ENCODE measurements at regions not wholly inside any gene's neighbourhood (a gene's known extent, or its start where the extent isn't known, plus 50 kb on each side); places are given as distances from the start of the nearest gene placed in this dataset.
"Not testable (repeated sequence)": the region's sequence is repeated elsewhere in the genome, so short reads cannot be mapped to it uniquely, and the experiment has no call there.

DNA sequence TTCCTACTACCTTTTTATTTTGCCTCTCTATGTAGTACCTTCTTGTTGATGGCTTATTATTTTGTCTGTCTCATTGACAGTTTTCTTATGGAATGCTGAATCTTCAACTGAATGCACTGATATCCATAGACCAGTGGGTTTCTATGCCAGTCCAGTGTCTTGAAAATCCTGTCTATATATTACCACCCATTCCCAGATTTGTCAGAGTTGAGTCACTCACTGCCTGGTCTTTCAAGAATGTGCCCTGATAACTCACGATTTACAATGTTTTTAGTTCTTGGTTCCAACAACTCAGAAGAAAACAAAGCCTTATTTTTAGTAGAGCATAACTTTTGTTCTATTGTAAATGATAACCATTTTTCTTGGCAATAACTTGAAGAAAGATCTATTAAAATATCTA lies 606.0 kb upstream of the PITX2 start:
- no peak for DNase-seq (ENCODE audit: low read depth in 2 of 3, low spot score in 2 of 3)

DNA sequence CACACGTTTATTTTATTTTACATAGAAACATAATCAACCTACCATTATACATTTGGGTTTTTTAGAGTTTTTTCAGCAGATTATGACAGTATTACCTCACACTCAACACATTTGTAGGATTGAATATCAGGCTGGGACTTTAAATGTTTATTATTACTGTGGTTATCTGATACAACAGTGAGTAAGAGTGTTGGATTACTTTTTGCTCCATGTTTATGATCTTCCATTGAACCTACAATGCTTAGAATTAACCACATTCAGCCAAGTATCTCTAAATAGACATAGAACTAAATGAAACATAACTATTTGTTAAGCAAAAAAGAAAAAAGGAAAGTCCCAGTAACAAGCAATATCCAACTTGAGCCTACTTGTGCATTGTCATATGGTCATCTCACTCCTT lies 607.4 kb upstream of the PITX2 start:
- DNase-seq (ENCODE audit: low read depth in 2 of 3, low spot score in 2 of 3), result no peak

DNA sequence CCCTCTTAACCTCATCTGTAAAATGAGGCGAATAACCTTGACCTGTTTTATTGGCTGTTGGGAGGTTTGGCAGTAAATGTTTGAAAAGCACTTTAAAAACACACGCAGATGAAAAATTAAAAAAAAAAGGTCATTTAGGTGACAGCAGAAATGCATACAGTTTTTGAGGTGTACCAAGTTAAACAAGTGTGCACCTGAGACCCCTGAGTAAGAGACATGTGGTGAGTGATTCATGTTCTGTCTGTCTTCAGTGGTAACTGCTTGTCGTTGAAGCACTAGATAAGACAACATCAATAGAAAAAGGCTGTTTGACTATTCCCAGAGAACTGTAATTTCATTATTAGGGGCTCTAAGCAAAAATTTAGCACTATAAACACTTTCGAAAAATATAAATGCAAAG lies 608.4 kb upstream of the PITX2 start:
- DNase-seq (ENCODE audit: low read depth in 2 of 3, low spot score in 2 of 3), result no peak

DNA sequence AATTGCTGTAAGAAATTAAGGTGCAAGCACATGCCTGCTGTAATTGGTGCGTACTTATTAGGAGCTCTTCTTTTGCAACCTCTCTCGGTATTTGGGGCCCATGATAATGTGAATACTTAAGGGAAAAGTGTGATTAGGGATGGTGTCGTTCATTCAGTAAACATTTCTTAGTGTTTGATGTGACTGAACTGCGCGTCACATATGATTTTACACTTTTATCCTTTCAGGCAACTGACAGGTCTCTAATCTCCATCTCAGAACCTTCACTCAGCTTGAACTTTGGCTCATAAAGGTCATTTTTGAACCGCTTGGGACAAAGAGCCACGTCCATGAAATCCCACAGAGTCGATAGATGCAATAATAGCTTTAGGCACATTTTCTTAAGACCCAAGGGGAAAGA lies 612.1 kb upstream of the PITX2 start:
- DNase-seq (ENCODE audit: low read depth in 2 of 3, low spot score in 2 of 3), result no peak

DNA sequence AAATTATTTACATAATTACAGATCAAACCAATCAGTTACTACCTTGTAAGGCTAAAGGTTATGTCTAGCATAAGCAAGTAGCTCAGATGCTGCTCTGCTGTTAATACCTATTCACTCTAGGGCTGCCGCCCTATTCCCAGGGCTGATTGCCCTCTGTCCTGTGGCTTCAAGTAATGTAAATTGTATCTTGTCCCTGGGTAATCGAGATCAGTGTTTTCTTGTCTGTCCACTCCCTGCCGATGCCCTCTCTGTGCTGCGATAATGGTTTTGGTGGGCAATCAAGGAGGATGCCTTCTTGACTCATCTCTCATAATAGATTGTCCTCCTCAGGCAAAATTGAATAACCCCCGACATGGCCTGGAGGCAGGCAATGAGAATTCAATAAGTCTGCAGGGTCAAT lies 641.0 kb upstream of the PITX2 start:
- DNase-seq (ENCODE audit: low read depth in 2 of 3, low spot score in 2 of 3), result no peak

DNA sequence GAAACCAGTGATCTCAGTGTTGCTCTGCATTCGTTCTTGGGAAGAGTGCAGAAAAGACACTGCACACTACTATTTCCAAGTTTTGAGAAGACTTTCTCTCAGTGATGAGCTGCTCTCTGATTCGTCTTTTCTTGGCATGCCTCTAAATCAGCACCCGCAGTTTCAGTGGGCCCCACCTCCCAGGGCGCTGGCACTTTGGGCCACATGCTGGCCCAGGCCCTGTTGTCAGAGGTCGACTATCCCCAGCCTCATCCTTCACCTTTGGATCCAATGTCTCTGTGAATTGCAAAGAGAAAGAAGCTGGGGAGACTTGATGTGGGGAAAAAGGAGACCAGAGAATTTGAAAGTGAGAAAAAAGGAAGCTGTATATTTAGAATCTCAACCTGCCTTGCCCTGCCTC lies 644.1 kb upstream of the PITX2 start:
- DNase-seq (ENCODE audit: low read depth in 2 of 3, low spot score in 2 of 3), result no peak

DNA sequence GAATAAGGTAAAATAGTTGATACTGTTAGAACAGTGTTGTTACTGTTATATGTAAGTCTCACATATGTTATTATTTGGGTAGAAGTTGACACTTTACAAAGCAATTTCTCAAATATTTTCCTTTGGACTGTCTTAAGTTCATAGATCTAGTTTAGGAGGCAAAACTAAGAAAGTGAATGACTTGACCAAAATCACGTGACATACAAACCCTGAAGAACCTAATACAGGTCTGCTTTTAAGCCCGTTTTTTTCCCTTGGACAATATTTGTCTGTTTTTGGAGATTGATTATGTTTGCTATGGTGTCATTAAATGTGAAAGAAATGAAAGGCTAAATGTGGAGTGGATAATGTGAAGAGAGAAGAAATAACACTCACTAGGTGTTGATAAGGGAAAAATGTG lies 644.9 kb upstream of the PITX2 start:
- DNase-seq (ENCODE audit: low read depth in 2 of 3, low spot score in 2 of 3), result no peak

DNA sequence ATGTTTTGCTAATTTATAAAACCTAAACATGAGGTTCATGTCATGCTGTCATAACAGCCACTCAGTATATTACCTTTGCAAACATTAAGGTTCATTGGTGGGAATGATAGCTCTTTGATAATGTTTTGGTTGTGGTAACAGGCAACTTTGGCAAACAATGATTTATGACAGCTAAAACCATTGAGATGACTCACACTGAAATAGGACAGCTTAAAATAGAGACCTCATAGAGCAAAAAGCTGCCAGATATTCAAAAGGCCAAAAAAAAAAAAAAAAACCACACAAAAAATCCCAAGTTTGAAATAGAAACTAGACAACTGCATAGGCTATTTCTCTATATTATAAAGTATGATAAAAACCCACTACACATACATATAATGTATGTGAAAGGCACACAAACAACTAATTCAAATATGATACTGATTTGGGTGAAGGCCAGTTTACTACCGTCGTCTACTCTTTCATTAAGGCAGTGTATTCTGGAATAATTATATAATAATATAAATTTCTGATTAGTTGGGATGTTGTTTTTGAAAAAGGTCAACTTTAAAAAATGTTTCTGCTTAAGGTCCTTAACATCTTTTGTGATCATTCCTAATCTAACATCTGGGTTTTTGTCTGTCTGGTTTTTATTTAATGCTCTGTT lies 646.0 kb upstream of the PITX2 start:
- DNase-seq (ENCODE audit: low read depth in 2 of 3, low spot score in 2 of 3), result no peak

DNA sequence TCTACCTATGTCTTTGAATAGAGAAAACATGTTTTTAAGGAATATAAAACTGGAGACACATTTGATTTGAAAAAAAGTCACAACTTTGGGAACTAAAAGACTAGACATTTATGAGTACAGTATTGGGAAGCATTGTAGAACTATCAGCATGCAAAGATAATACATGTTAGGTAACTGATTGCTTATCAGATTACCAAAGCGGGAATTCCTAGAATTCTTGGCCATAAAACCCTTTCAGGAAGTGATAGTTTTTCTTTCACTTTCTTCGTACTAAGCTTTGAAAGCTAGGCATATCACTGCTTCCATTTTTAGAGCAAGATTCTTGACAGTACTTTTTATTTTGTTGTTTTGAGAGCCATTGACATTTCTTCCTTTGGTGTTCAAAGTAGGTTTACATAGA lies 646.6 kb upstream of the PITX2 start:
- DNase-seq (ENCODE audit: low read depth in 2 of 3, low spot score in 2 of 3), result no peak

DNA sequence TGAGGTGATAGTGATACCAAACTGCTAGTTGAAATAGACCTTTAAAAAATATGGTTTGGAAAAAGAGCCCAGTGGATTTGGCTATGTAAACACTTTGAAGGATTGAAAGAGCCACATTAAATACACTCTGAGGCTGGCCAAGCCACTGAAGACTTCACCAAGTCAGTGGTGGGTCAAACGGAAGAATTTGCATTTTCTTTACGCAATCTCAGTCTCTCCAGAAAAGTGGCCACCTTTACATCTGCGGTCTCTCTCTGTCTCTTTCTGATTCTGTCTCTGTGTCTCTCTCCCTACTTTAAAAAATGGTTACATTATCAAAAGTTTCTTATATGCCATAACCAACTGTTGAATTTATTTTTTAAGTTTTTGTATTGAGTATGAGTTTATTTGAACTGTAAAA lies 651.2 kb upstream of the PITX2 start:
- no peak for DNase-seq (ENCODE audit: low read depth in 2 of 3, low spot score in 2 of 3)

DNA sequence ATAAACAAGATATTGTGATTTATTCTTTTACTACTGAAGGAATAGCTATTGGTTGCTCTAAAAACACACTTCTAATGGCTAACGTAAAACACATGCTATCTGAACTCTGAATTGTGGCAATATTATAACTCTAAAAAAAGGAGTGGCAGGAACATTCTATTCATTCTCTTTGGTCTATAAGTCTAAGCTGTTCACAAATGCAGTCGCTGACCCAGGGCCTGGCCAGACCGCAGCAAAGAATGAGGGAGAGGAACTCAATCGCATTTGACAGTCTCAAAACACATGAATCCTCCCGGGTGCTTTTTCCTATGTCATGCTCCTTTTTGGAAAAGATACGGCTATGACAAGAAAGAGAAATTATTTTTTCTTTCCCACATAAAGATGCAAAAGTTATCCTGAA lies 651.6 kb upstream of the PITX2 start:
- DNase-seq (ENCODE audit: low read depth in 2 of 3, low spot score in 2 of 3), result no peak

DNA sequence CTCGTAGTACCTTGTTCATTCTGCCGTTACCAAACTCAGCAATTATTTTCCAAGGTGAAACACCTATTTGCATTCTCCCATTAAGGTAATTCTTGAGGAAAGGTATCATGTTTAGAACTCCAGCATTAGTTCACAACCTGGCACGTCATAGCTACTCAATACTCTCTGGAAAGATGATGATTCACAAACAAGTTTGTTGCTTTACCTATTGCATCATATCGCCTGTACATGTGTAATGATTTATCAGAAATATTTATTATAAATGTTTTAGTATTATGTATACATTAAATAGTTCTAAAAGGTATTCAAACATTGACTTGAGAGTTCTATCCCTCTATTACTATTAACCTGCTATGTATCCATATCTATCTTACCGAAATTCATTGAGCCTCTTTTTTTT lies 658.3 kb upstream of the PITX2 start:
- DNase-seq (ENCODE audit: low read depth in 2 of 3, low spot score in 2 of 3), result no peak

DNA sequence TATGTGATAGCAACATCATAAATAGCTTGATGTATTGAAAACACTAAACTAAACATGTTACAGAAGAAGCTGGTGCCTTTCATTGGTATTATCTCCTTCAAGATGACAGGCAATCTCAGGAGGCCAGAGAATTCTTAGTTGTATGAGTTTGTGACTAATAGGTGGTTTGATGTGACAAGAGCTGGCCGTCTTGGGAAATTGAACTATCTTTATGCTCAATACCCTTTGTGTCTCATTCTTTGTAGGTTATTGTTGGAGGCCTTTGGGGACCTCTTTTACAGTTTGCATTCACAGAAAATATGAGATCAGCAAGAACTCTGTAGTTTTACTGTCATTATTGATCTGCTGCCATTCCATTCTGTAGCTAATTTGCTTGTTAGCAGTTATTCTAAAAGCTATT lies 659.2 kb upstream of the PITX2 start:
- no peak for DNase-seq (ENCODE audit: low read depth in 2 of 3, low spot score in 2 of 3)

DNA sequence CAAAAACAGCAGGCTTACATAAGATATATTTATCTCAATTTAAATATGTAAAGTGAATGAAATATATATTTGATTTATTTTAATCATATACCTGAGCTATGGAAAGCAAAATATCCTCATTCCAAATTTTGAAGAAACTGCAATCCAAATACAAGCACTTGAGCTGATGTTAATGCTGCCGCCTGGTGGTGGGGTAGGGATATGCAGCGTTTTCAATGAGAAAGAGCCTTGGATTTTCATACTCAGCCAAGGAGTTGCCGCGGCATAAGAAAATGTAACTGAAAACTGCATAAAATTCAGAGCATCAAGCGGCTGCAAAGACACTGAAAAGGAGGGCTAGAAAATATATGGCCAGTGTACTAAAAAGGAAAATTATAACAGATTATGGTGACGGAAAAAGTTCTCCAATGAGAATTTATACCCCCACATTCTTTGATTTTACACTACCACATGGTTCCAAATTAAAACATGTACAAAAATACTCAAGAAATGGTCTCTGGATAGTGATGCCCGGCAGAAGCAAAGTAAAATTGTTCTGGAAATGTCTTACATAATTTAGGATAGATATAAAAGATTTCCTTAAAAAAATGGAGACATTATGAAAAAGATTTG lies 660.3 kb upstream of the PITX2 start:
- DNase-seq (ENCODE audit: low read depth in 2 of 3, low spot score in 2 of 3), result peak in 2 of 3 experiments; percentile 5 to 18

DNA sequence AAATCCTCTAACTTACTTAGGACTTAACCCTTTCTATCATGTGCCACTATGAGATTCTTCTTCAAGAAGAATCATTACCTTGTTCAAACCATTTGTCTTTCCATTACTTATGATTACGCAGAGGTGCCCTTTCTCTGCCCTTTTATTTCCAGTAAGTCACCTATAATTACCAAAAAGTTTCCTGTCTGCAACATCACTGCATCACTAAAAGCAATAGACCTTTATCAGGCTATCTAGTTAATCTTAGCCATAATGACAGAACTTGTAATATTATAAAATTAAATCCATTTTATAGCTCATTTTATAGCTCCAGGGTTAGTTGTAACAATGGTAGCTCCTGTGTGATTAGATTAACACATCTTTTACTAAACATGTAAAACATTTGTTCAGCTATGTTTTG lies 673.6 kb upstream of the PITX2 start:
- no peak for DNase-seq (ENCODE audit: low read depth in 2 of 3, low spot score in 2 of 3)

DNA sequence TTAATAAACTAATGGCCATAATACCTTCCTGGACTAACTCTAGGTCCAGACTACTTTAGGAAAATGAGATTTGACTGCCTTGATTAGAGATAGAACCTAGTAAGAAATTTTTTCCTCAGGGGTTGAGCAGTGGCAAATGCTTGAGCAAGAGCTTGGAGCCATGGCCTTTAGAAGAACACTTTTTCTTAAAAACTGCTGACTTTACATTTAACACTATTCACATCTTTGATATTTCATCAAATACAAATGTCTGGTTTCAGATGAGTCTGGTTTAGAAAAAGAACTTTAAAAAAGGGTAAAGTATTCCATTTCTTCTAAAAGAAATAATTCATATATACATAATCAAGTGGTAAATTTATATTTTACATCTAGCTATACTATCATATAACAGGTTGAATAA lies 680.9 kb upstream of the PITX2 start:
- no peak for DNase-seq (ENCODE audit: low read depth in 2 of 3, low spot score in 2 of 3)

DNA sequence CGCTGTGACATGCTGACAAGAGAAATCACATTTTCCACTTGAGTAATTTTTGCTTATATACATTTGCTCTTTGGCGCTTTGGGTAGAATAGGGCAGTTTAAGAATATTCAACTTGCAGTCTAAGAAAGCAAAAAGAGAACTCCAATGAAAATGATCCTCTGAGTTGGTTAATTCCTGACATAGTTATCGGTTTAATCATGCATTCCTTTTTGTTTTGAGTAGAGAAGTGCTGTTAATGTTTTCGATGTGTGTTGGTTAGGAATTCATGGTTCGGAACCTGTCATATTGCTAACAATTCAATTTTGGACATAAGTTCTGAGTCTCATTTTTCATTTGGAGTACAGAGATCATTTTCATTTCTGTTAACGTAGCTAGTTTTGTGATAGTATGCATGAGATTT lies 700.6 kb upstream of the PITX2 start:
- DNase-seq (ENCODE audit: low read depth in 2 of 3, low spot score in 2 of 3), result no peak

DNA sequence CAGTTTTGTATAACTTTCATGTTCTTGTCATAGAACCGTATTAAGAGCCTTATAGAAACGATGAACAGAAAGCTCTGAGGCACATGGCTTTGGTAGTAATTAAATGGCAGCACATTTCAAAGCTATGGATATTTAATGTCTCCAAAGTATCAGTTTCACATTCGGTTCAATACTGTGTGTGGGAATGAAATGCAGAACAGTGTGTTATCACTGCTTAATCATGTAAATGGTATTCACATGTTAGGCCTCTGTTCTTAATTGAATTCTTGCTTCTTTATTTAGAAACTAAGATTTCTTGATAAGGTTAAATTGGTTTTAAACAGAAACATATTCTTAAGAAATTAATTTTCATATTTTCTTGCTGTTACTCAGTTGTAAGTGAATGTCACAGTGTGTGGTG lies 701.0 kb upstream of the PITX2 start:
- no peak for DNase-seq (ENCODE audit: low read depth in 2 of 3, low spot score in 2 of 3)

DNA sequence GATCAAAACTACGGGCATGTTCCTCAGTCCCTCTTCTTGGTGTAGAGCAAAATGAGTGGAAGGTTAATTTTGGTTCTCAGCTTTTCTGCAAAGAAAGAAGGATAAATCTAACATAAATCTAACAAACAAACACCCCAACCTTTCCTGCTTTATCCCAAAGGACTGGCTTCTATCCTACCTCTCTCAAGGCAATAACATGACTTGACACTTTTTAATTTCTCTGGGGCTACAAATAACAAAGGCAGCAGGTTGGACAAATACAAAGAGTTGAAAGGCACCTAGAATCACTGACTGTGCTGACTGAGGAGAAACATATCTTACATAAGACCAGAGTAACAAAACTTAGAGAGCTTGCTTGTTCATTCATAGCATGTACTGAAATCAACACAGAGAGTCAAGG lies 703.6 kb upstream of the PITX2 start:
- no peak for DNase-seq (ENCODE audit: low read depth in 2 of 3, low spot score in 2 of 3)

DNA sequence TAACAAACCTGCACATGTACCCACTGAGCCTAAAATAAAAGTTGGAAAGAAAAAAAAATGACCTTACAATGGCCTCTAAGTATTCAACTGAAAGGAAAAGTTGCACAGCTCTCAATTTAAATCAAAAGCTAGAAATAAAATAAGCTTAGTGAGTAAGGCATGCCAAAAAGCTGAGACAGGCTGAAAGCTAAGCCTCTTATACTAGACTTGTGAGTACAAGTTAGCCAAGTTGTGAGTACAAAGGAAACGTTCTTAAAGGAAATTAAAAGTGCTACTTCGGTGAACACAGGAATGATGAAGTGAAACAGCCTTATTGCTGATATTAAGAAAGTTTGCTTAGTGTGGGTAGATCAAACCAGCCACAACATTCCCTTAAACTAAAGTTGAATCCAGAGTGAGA lies 707.9 kb upstream of the PITX2 start:
- no peak for DNase-seq (ENCODE audit: low read depth in 2 of 3, low spot score in 2 of 3)

DNA sequence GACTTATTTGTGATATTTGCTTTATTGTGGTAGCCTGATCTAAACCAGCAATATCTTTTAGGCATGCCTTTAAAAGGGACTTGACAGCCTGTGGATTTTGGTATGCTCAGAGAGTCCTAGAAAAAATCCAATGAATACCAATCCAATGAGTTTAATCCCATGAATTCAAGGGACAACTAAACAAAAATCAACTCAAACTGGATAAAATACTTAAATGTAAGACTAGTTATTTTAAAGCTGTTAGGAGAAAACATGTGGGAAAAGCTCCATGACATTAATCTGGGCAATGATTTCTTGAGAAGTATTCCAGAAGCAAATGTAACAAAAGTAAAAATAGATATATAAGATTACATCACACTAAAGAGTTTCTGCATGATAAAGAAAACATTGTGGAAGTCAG lies 711.5 kb upstream of the PITX2 start:
- no peak for DNase-seq (ENCODE audit: low read depth in 2 of 3, low spot score in 2 of 3)

DNA sequence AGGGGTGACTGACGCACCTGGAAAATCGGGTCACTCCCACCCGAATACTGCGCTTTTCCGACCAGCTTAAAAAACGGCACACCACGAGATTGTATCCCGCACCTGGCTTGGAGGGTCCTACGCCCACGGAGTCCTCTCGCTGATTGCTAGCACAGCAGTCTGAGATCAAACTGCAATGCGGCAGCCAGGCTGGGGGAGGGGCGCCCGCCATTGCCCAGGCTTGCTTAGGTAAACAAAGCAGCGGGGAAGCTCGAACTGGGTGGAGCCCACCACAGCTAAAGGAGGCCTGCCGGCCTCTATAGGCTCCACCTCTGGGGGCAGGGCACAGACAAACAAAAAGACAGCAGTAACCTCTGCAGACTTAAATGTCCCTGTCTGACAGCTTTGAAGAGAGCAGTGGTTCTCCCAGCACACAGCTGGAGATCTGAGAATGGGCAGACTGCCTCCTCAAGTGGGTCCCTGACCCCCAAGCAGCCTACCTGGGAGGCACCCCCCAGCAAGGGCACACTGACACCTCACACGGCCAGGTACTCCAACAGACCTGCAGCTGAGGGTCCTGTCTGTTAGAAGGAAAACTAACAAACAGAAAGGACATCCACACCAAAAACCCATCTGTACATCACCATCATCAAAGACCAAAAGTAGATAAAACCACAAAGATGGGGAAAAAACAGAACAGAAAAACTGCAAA lies 714.5 kb upstream of the PITX2 start:
- not testable (repeated sequence) for DNase-seq (ENCODE audit: low read depth in 2 of 3, low spot score in 2 of 3)

DNA sequence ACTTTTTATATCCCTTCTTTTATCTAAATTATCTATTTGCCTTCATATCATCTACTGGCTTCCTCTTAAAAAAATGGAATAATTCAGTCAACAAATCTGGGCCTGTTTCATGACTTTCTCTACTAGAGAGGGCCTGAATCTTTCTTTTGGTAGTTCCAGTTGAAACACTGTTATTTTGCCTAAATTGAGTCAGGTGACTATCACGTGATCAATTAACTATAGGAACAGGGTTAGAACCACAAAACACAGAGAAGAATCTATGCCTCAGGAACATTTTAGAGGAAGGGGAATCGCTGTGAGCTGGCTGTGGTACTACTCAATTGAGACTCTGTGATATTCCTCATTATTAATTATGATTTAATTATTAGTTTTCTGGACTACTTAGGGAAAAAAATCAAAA lies 736.7 kb upstream of the PITX2 start:
- no peak for DNase-seq (ENCODE audit: low read depth in 2 of 3, low spot score in 2 of 3)

Measured in activated CD8-positive, alpha-beta memory T cell treated with anti-CD3 and anti-CD28 coated beads for 48 hours (primary cell).